Mucosa of stomach (tissue), 1 donor: ENCODE measurements at regions not wholly inside any gene's neighbourhood (a gene's known extent, or its start where the extent isn't known, plus 50 kb on each side); places are given as distances from the start of the nearest gene placed in this dataset.

ENCODE experiments used
- H3K27me3 ChIP-seq: one replicate; pipeline ENCODE4 v1.7.0; 2013; ENCODE audit warnings: mild to moderate bottlenecking, low read length; ENCODE audit not compliant: control insufficient read depth, insufficient read depth
- H3K36me3 ChIP-seq: one replicate; pipeline ENCODE4 v1.7.0; 2013; ENCODE audit warnings: low read length; ENCODE audit not compliant: control insufficient read depth, insufficient read depth
- H3K4me1 ChIP-seq: one replicate; pipeline ENCODE4 v1.7.0; 2013; ENCODE audit warnings: mild to moderate bottlenecking, low read length; ENCODE audit not compliant: control insufficient read depth, insufficient read depth
- H3K4me3 ChIP-seq: one replicate; pipeline ENCODE4 v1.7.0; 2013; ENCODE audit warnings: low read length
- H3K9ac ChIP-seq: one replicate; pipeline ENCODE4 v1.7.0; 2013; ENCODE audit warnings: mild to moderate bottlenecking, low read length, moderate library complexity
- H3K9me3 ChIP-seq: one replicate; pipeline ENCODE4 v1.7.0; 2013; ENCODE audit warnings: mild to moderate bottlenecking, low read length, moderate library complexity; ENCODE audit not compliant: control insufficient read depth
- donor health status: Pancreatic carcinoma.

- Histone ChIP-seq H3K4me1 (peaks cover 8% of the 10 kb centered on the region), H3K4me3 (no peak overlapping the region), H3K9ac (no peak overlapping the region), H3K27me3 (no peaks in the 10 kb centered on the region), H3K36me3 (no peaks in the 10 kb centered on the region), H3K9me3 (no peaks in the 10 kb centered on the region)
Measured at GRCh38 chr1:222454782-222455181, 93.1 kb downstream of the HHIPL2 start.

GRCh38 chr1:222454186-222454585 lies 93.7 kb downstream of the HHIPL2 start:
- H3K27me3 ChIP-seq, result no peaks in the 10 kb centered on the region
- no peaks in the 10 kb centered on the region for H3K36me3 ChIP-seq
- H3K9me3 ChIP-seq, result no peaks in the 10 kb centered on the region
- no peak overlapping the region for H3K9ac ChIP-seq
- H3K4me3 ChIP-seq, result no peak overlapping the region
- peaks cover 8% of the 10 kb centered on the region for H3K4me1 ChIP-seq

GRCh38 chr1:222452031-222452430 lies 95.9 kb downstream of the HHIPL2 start:
- H3K36me3 ChIP-seq, result no peaks in the 10 kb centered on the region
- no peaks in the 10 kb centered on the region for H3K27me3 ChIP-seq
- H3K4me3 ChIP-seq, result no peak overlapping the region
- H3K9ac ChIP-seq, result no peak overlapping the region
- peaks cover 8% of the 10 kb centered on the region for H3K4me1 ChIP-seq
- H3K9me3 ChIP-seq, result no peaks in the 10 kb centered on the region

- Histone ChIP-seq H3K36me3 (no peaks in the 10 kb centered on the region), H3K27me3 (no peaks in the 10 kb centered on the region), H3K4me1 (no peaks in the 10 kb centered on the region), H3K4me3 (no peak overlapping the region), H3K9me3 (no peaks in the 10 kb centered on the region), H3K9ac (no peak overlapping the region)
Measured at GRCh38 chr1:222443566-222443965, 104.3 kb downstream of the HHIPL2 start.

GRCh38 chr1:222441066-222441465 lies 106.8 kb downstream of the HHIPL2 start:
- Histone ChIP-seq H3K9ac (no peak overlapping the region), H3K4me1 (no peaks in the 10 kb centered on the region), H3K27me3 (no peaks in the 10 kb centered on the region), H3K9me3 (no peaks in the 10 kb centered on the region), H3K36me3 (no peaks in the 10 kb centered on the region), H3K4me3 (no peak overlapping the region)

- Histone ChIP-seq H3K4me1 (no peaks in the 10 kb centered on the region), H3K4me3 (no peak overlapping the region), H3K9me3 (no peaks in the 10 kb centered on the region), H3K36me3 (no peaks in the 10 kb centered on the region), H3K9ac (no peak overlapping the region), H3K27me3 (no peaks in the 10 kb centered on the region)
Measured at GRCh38 chr1:222424826-222425225, 123.1 kb downstream of the HHIPL2 start.

GRCh38 chr1:222421380-222421779 lies 126.5 kb downstream of the HHIPL2 start:
- Histone ChIP-seq H3K36me3 (no peaks in the 10 kb centered on the region), H3K4me3 (no peak overlapping the region), H3K9me3 (no peaks in the 10 kb centered on the region), H3K4me1 (no peaks in the 10 kb centered on the region), H3K9ac (no peak overlapping the region), H3K27me3 (no peaks in the 10 kb centered on the region)

GRCh38 chr1:222420633-222421032 lies 127.3 kb downstream of the HHIPL2 start:
- no peaks in the 10 kb centered on the region for H3K9me3 ChIP-seq
- no peak overlapping the region for H3K9ac ChIP-seq
- no peaks in the 10 kb centered on the region for H3K4me1 ChIP-seq
- no peaks in the 10 kb centered on the region for H3K27me3 ChIP-seq
- no peak overlapping the region for H3K4me3 ChIP-seq
- H3K36me3 ChIP-seq, result no peaks in the 10 kb centered on the region

- Histone ChIP-seq H3K9ac (no peak overlapping the region), H3K9me3 (no peaks in the 10 kb centered on the region), H3K36me3 (no peaks in the 10 kb centered on the region), H3K27me3 (no peaks in the 10 kb centered on the region), H3K4me3 (no peak overlapping the region), H3K4me1 (no peaks in the 10 kb centered on the region)
Measured at GRCh38 chr1:222418654-222419053, 129.2 kb downstream of the HHIPL2 start.

- Histone ChIP-seq H3K9ac (no peak overlapping the region), H3K4me3 (no peak overlapping the region), H3K9me3 (no peaks in the 10 kb centered on the region), H3K36me3 (no peaks in the 10 kb centered on the region), H3K27me3 (no peaks in the 10 kb centered on the region), H3K4me1 (no peaks in the 10 kb centered on the region)
Measured at GRCh38 chr1:222417264-222417663, 130.6 kb downstream of the HHIPL2 start.

- Histone ChIP-seq H3K4me1 (no peaks in the 10 kb centered on the region), H3K9ac (no peak overlapping the region), H3K4me3 (no peak overlapping the region), H3K27me3 (no peaks in the 10 kb centered on the region), H3K36me3 (no peaks in the 10 kb centered on the region), H3K9me3 (no peaks in the 10 kb centered on the region)
Measured at GRCh38 chr1:222416001-222416791, 131.7 kb downstream of the HHIPL2 start.

- no peaks in the 10 kb centered on the region for H3K36me3 ChIP-seq
- H3K27me3 ChIP-seq, result no peaks in the 10 kb centered on the region
- H3K9ac ChIP-seq, result no peak overlapping the region
- no peaks in the 10 kb centered on the region for H3K4me1 ChIP-seq
- H3K9me3 ChIP-seq, result no peaks in the 10 kb centered on the region
- H3K4me3 ChIP-seq, result no peak overlapping the region
Measured at GRCh38 chr1:222415441-222415840, 132.5 kb downstream of the HHIPL2 start.
